Gastroesophageal sphincter (tissue), 4 donors: ENCODE measurements at regions not wholly inside any gene's neighbourhood (a gene's known extent, or its start where the extent isn't known, plus 50 kb on each side); places are given as distances from the start of the nearest gene placed in this dataset.
"Not testable (repeated sequence)": the region's sequence is repeated elsewhere in the genome, so short reads cannot be mapped to it uniquely, and the experiment has no call there.

Experiments used
- ATAC-seq: fragments of 150-250 bp; one replicate; pipeline ENCODE4 v1.9.1; 2016; ENCODE audit warnings: mild to moderate bottlenecking, moderate library complexity
- H3K27ac ChIP-seq, 4 donors: fragments of 200-600 bp; sonication (generic) in 3 of 4; 1 replicate in 3 of 4; 2 replicates in 1 of 4; pipeline ENCODE4 v1.5.1; 2016 to 2019
- H3K27me3 ChIP-seq: fragments of 200-600 bp; sonication (generic); one replicate; pipeline ENCODE4 v1.5.1; 2019
- H3K36me3 ChIP-seq, 2 donors: fragments of 200-600 bp; sonication (generic); one replicate each; pipeline ENCODE4 v1.5.1; 2019; ENCODE audit warnings: control low read depth in 1 of 2
- H3K4me1 ChIP-seq, 3 donors: fragments of 200-600 bp; sonication (generic); 1 replicate in 2 of 3; 2 replicates in 1 of 3; pipeline ENCODE4 v1.5.1; 2016 to 2019; ENCODE audit warnings: control low read depth in 2 of 3
- H3K4me3 ChIP-seq, 2 donors: fragments of 200-600 bp; sonication (generic); one replicate each; pipeline ENCODE4 v1.5.1; 2019; ENCODE audit warnings: mild to moderate bottlenecking in 1 of 2, moderate library complexity in 1 of 2
- H3K9me3 ChIP-seq, 3 donors: fragments of 200-600 bp; sonication (generic); one replicate each; pipeline ENCODE4 v1.5.1; 2017 to 2019; ENCODE audit warnings: control low read depth in 2 of 3
- EP300 ChIP-seq: sonication (generic); formaldehyde crosslinking; IDR thresholded peaks from one replicate; pipeline ENCODE4 v1.6.1; 2017; ENCODE audit warnings: antibody characterized with exemption, mild to moderate bottlenecking
- POLR2A ChIP-seq, 2 donors: fragments of 450-650 bp; IDR thresholded peaks; one replicate each; pipeline ENCODE4 v1.6.1; 2017; ENCODE audit warnings: antibody characterized with exemption in 2 of 2, mild to moderate bottlenecking in 2 of 2, moderate library complexity in 1 of 2
- POLR2AphosphoS5 ChIP-seq: sonication (generic); formaldehyde crosslinking; IDR thresholded peaks from one replicate; pipeline ENCODE4 v1.6.1; 2017; ENCODE audit warnings: antibody characterized with exemption
- WGBS, 2 donors: methylation state at CpG; one replicate each; pipeline ENCODE4 v1.1.5; 2018; ENCODE audit warnings: low coverage in 1 of 2; 5-methylcytosine and 5-hydroxymethylcytosine counted together
- TF ChIP-seq, protein P1 (sequence below), 4 experiments: fragments of 200-600 bp in 2 of 4; fragments of 450-650 bp in 2 of 4; sonication (generic) in 1 of 4; IDR thresholded peaks; one replicate each; pipeline ENCODE4 v1.5.1; 2017 to 2019; ENCODE audit warnings: antibody characterized with exemption in 4 of 4, mild to moderate bottlenecking in 2 of 4, moderate library complexity in 2 of 4

DNA sequence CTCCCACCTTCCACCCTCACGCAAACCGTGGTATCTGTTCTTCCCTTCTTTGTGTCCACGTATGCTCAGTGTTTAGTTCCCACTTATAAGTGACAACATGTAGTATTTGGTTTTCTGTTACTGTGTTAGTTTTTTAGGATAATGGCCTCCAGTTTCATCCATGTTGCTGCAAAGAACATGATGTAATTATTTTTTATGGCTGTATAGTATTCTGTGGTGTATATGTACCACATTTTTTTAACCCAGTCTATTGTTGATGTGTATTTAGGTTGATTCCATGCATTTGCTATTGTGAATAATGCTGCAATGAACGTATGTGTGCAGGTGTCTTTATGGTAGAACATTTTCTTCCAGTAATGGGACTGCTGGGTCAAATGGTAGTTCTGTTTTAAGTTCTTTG is 228.1 kb downstream of the FBXO8 start:
- Histone ChIP-seq H3K27me3 (no peaks in the 10 kb centered on the region), H3K36me3 (no peaks in the 10 kb centered on the region), H3K27ac (no peak overlapping the region), H3K9me3 (peaks cover 0 to 1% (median 0%) of the 10 kb centered on the region in 3 donors), H3K4me3 (no peak overlapping the region), H3K4me1 (no peaks in the 10 kb centered on the region)
- no peak for ATAC-seq
- 81 to 90% methylated on average over 4 of the region's 4 CpGs for WGBS, 2 donors
- TF ChIP-seq EP300 (no peak), POLR2AphosphoS5 (no peak), POLR2A (IDR thresholded peaks at IDR 0.05) (no peak)
- TF ChIP-seq, protein P1, sequence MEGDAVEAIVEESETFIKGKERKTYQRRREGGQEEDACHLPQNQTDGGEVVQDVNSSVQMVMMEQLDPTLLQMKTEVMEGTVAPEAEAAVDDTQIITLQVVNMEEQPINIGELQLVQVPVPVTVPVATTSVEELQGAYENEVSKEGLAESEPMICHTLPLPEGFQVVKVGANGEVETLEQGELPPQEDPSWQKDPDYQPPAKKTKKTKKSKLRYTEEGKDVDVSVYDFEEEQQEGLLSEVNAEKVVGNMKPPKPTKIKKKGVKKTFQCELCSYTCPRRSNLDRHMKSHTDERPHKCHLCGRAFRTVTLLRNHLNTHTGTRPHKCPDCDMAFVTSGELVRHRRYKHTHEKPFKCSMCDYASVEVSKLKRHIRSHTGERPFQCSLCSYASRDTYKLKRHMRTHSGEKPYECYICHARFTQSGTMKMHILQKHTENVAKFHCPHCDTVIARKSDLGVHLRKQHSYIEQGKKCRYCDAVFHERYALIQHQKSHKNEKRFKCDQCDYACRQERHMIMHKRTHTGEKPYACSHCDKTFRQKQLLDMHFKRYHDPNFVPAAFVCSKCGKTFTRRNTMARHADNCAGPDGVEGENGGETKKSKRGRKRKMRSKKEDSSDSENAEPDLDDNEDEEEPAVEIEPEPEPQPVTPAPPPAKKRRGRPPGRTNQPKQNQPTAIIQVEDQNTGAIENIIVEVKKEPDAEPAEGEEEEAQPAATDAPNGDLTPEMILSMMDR (IDR thresholded peaks at IDR 0.05), result no peak

DNA sequence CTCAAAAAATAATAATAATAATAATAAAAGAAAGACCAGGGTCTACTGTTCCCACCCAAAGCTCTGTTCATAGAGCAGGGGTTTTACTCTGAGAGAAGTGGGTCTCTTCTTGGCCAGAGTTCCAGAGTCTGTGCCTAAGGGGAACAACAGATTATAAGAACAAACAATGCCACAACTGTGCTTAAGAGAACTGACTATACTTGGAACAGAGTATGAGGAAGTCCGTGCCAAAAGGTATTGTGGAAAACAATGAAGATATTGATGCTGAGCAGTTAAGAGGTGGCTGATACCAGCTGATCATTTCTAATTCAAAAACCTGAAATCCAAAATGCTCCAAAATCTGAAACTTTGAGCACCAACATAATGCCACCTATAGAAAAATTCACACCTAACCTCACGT is 229.6 kb downstream of the FBXO8 start:
- 66 to 82% methylated on average over 2 of the region's 2 CpGs for WGBS, 2 donors
- TF ChIP-seq POLR2AphosphoS5 (no peak), POLR2A (IDR thresholded peaks at IDR 0.05) (no peak), EP300 (no peak)
- TF ChIP-seq, protein P1 (IDR thresholded peaks at IDR 0.05), result no peak
- Histone ChIP-seq H3K27ac (no peak overlapping the region), H3K4me3 (no peak overlapping the region), H3K9me3 (no peaks in the 10 kb centered on the region), H3K4me1 (no peaks in the 10 kb centered on the region), H3K27me3 (no peaks in the 10 kb centered on the region), H3K36me3 (no peaks in the 10 kb centered on the region)
- ATAC-seq, result no peak

DNA sequence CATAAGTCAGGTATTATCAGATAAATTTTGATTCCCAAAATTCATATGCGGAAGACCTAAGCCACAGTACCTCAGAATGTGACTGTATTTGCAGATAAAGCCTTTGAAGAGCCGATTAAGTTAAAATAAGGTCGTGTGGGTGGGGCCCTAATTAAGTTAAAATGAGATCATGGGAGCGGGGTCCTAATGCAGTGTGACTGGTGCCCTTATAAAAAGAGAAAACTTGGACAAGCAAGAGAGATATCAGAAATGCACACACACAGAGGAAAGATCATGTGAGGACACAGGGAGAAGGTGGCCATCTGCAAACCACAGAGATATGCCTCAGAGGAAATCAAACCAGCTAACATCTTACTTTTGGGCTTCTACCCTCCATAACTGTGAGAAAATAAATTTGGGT is 236.1 kb downstream of the FBXO8 start:
- no peak for TF ChIP-seq EP300
- no peak for TF ChIP-seq POLR2A (IDR thresholded peaks at IDR 0.05)
- TF ChIP-seq, protein P1 (IDR thresholded peaks at IDR 0.05), result no peak
- no peak for TF ChIP-seq POLR2AphosphoS5
- no peaks in the 10 kb centered on the region for H3K4me1 ChIP-seq
- H3K27me3 ChIP-seq, result no peaks in the 10 kb centered on the region
- no peak for ATAC-seq
- H3K4me3 ChIP-seq, result no peak overlapping the region
- no peak overlapping the region for H3K27ac ChIP-seq
- H3K36me3 ChIP-seq, result no peaks in the 10 kb centered on the region
- whole genome bisulfite sequencing, 2 donors, result 58 to 100% methylated on average over 3 to 4 of the region's 4 CpGs
- no peaks in the 10 kb centered on the region for H3K9me3 ChIP-seq

DNA sequence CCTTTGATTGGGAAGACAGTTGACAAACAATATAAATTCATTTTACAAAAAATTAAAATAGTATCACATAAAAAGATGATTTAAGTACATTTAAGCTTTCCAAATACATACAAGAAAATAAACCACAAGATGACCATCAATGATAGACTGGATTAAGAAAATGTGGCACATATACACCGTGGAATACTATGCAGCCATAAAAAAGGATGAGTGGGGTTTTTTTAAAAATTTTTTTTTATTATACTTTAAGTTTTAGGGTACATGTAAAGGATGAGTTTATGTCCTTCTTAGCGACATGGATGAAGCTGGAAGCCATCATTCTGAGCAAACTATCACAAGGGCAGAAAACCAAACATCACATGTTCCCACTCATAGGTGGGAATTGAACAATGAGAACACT is 237.6 kb downstream of the FBXO8 start:
- H3K36me3 ChIP-seq, H3K4me1 ChIP-seq, H3K27me3 ChIP-seq, H3K9me3 ChIP-seq, H3K27ac ChIP-seq, ATAC-seq, H3K4me3 ChIP-seq: not testable (repeated sequence)
- WGBS, 2 donors, result 91 to 93% methylated on average over 2 of the region's 2 CpGs

DNA sequence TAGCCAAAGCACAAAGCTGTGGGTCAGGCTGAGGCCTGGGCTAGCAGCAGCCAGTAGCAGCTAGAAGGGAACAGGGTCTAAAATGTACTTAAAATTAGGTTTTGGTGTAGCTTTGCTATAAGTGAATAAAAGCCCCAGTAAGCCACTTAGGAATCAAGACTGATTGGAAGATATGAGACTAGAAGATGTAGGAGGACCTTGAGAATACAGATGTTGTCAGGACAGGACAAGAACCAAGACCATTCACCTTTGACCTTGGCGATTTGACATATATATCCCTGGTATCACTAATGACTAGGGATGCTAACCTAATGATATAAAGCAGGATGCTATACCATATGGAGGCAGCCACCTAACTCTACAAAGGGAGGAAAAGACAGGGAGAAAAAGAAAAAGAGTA is 238.1 kb downstream of the FBXO8 start:
- Histone ChIP-seq H3K27ac (no peak overlapping the region), H3K4me3 (no peak overlapping the region), H3K27me3 (no peaks in the 10 kb centered on the region), H3K4me1 (no peaks in the 10 kb centered on the region), H3K9me3 (no peaks in the 10 kb centered on the region), H3K36me3 (no peaks in the 10 kb centered on the region)
- TF ChIP-seq EP300 (no peak), POLR2AphosphoS5 (no peak), POLR2A (IDR thresholded peaks at IDR 0.05) (no peak)
- TF ChIP-seq, protein P1 (IDR thresholded peaks at IDR 0.05), result no peak
- 75 to 100% methylated on average over 1 of the region's 1 CpG for WGBS, 2 donors
- no peak for ATAC-seq
